Kidney glomerular epithelial cell (primary cell): ENCODE measurements at regions not wholly inside any gene's neighbourhood (a gene's known extent, or its start where the extent isn't known, plus 50 kb on each side); places are given as distances from the start of the nearest gene placed in this dataset.

Source experiments
- DNase-seq: peaks from one replicate; lab custom pipeline; 2025; lab: John Stamatoyannopoulos, UW

DNA sequence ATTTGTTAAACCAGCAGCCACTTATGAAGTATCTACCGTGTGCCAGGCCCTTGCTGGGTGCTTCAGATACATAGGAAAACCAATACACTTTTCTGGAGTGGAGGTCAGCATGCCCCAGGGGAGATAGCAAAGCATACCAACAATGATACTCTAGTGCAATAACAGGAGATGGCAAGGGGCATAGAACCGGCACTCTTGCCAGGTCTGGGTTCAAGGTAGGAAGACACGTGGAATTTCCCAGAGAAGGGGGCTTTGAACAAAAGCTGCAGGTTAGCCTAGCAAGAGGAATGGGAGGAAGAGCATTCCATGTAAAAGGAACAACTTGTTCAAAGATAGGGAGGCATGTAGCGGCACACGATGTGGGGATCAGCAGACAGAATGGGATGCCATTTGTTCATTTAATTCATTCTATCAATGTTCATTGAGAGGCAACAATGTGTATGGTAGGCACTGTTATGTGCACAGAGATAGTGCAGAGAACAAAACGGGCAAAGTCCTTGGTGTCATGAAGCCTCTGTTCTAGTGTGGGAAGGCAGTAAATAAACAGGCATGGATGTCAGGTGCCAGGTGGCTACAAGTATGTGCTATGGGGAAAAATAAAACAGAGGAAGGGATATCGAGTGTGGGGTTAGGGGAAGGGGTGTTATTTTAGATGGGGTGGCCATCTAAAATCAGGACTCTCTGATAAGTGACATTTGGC lies 162.6 kb upstream of the E2F8 start:
- no peak for DNase-seq

DNA sequence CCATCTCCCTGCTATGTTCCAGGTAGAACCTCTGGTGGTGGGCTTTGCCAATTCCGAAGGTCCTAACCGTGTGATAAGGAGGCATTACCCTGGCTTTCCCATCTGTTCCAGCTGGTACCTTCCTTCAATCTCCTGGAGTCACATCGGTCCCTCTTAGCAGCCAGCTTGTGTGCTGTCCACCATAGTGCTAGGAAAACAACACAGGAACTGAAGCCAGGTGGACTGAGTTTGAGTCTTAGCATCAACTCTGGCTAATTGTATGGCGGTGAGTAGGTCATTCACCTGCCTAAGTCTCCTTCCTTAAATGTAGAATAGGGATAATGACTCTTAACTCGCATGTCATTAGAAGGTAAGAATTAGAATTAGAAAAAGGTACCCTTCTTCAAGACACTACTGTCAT lies 159.6 kb upstream of the E2F8 start:
- DNase-seq: no peak

DNA sequence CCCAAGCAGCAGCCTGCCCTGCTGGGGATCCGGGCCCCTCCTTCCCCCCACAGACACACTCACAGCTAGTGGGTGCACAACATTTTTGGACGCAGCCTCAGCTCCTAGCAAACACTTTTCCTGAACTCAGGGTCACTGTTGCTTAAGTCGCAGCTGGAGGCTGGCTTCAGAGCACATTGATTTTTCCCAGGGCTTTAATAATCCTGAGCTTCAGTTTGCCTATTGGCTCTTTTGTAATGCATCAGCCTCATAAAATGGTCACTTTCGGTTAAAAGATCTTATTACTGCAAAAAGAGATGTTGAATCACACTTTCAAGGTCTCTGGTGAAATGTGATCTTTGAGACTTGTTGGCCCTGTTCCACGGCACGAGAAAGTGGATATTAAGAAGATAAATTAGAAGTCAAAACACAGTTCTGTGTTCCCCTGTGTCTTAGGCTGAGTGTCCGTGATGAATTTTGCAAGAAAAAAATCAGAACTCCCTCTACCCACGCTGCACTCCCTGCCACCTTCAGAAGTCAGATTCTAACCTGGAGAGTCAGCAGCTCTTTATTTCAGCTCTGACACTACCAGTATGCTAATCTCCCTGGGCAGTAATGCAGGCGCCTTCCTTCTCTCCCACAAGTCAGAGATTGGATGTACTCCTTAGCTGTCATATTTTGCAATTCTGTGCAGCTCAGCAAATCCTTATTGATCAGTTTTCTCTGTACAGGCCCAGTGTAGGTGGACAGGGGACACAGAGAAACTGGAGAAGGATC lies 158.2 kb upstream of the E2F8 start:
- no peak for DNase-seq

DNA sequence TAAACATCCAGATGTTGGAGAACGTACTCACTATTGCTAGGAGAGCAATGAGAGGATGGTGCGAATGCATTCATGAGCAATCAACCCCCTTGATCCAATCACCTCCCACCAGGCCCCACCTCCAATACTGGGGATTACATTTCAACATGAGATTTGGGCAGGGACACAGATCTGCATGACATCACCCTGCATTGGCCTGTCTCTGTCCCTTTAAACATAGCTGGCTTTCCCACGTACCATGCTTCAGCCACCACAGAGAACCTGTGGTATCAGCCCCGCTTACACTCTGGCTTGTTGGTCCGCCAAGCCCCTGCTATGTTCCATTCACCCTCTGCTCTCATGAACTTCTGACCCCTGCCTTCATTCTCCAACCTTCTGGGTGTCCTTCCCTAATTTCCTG lies 157.5 kb upstream of the E2F8 start:
- DNase-seq: no peak

DNA sequence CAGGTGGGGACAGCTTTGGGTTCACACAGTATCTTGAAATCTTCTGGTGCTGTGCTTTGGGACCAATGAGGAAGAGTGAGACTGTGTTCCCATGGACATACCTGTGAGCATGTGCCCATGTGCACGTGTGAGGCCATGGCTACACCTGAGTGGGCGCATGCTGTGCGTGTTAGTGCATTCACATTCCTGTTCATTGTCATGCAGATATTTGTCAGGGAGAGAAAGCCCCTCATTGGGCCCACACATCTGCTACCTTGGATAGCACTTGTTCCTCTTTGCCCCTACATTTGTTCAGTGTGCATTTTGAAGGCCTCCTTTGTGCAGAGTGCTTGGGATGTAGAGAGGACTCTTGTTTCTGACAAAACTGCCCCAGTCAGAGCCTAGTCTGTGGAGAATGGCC lies 154.3 kb upstream of the E2F8 start:
- no peak for DNase-seq

DNA sequence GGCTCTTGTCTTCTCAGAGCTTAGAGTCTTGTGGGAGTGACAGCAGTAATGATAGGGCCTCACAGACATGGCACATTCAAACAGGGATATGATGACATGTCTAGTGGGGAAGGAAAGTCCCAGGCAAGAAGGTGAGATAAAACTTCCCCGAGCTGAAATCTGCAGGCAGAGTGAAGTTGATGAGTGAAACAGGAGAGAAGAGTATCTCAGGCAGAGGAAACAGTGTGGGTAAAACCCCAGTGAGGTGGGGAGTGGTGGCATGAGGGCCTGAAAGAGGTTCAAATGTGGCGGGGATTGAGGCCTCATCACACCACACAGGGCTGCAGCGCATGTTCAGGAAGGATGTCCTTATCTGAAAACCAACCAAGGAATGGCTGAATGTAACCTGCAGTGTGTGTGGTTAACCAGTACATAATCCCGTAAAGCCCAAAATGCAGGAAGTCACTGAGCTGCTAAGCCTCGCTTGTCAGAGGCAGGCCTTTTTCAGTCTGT lies 153.8 kb upstream of the E2F8 start:
- no peak for DNase-seq

DNA sequence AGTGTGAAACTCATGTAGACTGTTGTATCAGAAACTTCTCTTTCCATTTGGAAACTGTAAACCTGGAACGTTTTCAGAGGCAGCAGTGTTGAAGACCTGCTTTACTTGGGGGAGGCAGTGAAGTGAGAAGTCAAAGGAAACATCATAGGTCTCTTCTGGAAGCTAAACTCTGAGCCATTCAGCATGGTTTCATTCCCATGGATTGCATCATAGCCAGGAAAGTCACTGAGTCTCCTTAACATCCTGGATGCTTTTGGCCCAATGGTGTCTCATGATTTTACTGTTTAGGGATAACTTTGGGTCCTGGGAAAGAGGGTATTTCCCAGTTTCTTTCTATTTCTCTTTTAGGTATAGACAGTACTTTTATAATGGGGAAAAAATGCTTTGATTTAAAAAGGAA lies 153.2 kb upstream of the E2F8 start:
- peak; percentile 15 for DNase-seq

DNA sequence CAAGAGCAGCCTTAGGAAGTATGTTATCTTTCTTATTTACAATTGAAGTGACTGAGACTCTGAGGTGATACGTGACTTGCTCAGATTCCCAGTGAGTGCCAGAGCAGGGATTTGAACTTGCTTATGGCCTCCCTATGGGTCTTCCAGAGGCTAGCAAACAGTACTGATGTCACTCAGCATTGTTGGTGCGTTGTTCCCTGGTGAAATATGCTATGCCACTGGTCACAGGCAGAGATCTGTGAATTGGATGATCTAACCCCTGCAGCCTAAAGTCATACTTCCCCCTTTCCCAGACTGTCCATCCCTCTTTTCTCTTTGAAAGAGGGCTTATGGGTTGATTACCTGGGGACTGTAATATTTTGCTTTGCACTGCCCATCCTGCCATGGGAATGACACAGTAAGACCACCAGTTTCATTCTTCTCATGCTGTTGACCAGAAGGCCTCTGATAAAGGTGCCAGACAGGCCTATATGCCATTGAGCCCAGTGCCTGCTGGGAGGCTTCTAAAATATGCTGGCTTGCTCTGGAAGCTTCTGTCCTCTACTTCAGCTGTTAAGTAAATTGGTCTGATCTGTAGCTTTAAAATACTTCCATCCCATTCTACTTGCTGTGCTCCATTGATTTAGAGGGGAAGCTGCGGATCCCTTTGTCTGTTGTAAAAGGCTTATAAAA lies 152.2 kb upstream of the E2F8 start:
- no peak for DNase-seq

DNA sequence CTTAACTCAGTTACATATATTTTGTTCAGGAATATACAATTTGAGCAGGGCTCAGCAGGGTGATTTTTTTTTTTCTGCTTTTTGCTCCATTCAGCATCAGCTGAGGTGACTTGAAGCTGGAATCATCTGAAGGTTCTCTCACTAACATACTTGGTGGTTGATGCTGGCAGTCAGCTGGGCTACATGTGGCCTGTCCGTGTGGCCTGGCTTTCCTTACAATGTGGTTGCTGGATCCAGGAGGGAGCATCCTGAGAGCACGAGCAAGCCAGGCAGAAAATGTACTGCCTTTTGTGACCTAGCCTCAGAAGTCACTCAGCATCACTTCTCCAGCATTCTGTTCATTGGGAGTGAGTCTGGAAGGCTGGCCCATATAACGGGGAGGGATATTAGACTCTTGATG lies 151.6 kb upstream of the E2F8 start:
- DNase-seq: no peak

DNA sequence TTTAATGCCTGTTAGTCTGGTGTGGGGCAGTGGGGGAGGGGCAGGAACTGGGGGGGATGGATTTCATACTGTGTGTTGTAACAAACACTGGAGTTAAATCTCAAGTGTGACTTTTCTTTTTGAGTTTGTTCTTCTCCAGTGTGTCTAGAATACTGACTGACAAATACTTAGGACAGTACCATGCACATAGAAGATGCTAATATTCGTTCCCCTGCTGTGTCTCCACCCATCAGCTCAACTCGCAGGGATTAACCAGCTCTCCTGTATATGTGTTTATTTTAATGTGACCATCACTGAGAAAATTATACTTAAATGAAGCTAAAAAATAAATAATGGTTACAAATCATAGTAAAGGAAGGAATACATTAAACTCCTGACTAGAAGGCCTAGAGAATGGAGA lies 150.9 kb upstream of the E2F8 start:
- DNase-seq: no peak

DNA sequence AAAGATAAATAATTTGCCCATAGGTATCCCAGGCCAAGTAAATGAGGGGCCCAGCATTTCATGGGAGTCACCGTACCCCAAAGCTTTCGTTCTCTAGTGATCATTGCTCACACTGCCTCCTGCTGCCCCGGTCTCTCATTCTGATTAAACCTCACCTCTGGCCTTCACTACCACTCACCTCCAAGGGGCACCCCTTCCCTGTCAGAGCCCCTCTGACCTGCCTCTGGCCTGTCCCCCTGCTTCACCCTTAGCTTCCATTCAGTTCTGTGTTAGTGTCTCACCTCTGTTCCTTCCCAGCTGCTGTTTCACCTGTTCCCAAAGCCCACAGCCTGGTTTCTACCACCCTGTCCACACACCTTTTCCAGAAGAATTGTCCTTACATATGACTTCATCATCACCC lies 150.3 kb upstream of the E2F8 start:
- DNase-seq: no peak

DNA sequence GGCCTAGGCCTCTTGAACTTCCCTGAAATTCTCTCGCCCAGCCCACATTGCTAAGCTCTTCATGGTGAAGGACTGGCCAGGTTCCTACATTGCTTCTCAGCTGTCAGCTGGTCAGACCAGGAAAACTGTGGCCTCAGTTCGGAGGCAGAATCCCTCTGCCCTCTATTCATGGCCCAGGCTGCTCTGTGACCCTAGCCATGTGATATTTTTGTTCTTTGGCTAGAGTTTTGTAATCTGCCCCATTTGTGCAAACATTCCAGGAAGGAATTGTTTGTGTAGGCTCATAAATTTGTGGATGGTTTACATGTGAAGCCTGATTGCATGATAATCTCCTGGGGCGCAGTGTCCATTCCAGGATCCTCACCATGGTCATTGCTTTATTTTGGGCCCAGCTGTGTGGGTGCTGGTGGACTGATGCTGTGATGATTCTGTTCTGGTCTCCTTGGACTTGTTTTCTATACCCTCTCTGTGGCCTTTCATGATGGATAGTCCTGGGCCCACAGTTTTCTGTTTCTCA lies 149.1 kb upstream of the E2F8 start:
- DNase-seq: no peak

DNA sequence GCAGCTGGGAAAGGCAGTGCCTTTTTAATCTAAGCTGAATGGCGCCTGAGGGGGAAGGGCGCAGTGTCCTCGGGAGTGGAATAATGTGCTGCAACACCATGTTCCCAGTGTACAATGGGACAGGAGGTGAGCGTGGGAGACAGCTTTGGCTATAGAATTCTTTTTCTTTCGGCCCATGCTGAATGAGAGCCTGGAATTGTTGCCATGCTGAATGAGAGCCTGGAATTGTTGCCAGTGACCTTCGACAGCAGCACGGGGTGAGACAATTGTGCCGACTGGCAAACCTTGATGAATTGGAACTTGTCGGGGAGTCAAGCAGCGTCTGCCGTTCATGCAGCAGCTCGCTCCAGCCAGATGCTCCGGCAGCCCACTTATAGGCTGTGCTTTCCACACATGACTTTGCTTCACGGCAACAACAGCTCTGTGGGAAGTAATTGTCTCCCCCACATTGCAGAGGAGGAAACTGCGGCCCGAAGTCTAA lies 141.4 kb upstream of the E2F8 start:
- no peak for DNase-seq

DNA sequence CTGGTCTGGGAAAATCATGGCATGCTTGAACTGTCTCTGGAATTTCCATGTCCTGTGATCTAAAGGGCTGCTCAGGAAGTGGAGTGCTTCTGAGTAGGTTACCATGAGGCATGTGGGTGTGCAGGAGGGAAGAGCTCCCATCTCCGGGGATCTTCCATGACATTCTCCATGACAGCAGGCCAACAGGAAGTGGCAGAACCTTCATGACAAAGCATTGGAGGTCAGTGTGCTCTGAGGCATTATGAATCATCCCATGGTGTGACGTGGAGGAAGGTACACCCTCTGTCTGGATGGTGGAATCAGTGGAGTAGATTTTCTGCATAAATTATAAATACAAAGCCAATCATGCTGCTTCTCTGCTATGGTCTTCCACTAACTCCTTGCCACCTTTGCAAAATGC lies 139.6 kb upstream of the E2F8 start:
- DNase-seq: peak; percentile 97

DNA sequence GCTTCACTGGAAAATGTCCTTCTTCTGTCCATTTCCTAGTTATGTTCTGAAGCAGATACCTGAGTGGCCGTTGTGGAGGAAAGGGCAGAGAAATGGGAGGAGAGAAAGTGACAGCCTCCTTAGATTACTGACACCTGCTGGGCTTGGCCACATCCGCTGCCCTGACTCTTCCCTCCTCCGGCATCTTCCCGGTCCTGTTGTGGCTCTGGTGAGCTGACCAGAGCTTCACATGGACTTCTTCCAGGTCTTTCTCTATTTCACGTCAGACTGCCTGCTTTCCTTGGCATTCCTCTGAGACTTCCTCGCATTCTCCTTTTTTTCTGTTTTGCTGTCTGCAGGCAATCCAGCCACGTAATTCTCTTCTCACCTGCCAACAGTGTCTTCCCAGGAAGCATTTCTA lies 138.7 kb upstream of the E2F8 start:
- DNase-seq: no peak

DNA sequence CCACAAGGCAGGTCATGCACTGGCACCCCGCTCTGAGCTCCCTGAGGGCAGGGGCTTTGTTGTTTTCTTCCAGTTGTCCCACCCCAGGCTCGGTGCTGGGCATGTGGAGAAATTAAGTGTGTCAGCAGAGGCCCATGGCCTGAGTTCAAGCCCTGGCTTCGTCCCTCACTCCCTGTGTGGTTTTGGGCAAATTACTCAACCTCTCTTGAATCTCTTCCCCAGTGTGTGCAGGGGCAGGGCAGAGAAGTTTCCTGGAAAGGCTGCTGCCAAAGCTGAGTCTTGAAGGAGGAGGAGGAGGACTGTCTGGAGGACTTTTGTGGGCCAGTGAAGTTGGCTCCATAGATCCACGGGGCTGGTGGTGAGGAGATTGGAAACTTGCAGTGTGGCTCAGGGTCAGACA lies 138.1 kb upstream of the E2F8 start:
- no peak for DNase-seq

DNA sequence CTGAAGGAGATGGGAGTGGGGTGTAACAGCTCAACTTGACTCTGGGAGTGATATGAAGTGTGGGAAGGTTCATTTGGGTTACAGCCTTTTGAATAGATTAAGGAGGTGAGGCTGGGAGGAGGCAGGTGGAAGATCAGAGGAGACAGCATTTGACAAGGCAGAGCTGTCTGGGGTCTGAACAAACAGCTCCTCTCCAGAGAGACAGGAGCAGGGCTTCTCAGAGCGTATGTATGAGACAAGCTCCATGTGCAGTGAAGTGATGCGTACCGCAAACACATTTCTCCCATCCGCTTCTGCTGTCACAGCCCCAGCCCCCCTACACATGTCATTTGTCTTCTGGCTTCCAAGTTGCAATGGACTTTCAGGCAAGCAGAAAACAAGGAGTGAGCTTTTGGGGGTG lies 137.1 kb upstream of the E2F8 start:
- DNase-seq: no peak

DNA sequence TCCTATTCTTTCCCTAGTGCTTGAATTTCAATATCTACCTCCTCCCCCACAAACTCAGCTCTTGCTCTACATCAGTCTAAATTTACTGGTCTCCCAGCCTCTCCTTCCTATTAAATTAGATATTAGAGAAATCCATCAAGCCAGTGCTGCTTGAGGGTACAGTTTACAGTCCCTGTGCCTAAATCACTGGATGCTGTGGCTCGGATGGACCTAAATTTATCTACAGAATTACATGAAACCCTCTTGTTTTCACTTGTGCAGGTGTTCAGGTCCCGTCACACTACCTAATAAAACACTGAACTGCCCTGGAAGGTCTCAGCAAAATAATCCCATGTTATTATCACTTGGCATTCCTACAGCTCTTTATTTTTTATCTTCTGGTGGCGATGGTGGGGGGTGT lies 134.7 kb upstream of the E2F8 start:
- no peak for DNase-seq

DNA sequence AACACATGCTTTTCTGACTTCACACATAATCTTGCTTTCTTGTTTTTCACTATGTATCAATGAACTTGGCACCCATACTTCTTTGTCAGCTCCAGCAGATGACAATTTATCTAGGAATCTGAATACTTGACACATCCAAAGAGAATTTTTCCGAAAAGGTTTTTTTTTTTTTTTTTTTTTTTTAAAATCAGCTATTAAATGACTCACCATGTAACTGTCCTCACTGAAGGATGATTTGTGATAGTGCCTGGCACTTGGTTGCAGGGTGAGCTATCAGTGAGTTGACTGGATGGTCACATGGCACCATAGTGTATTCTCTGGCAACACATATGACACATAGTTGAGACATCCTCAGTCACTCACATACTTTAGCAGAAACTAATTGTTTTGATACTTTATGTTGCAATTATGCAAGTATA lies 133.4 kb upstream of the E2F8 start:
- DNase-seq: peak; percentile 92

DNA sequence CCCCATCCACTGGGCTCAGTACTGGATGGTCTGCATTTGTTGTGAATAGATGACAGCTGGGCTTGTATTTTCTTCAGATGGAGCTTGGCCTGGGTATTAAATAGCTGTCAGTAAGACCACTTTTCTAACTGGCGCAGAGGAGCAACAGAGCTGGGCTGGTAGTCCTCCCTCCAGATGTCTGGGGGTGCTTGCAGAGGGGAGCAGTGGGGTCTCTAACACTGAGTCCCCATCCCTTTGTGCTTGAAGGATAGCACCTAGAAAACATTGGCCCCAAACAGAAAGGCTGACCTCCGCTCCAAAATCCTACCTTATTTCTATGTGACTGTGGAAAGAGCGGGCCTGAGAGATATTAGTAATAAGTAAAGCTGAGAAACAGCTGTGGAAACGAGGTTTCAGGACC lies 131.6 kb upstream of the E2F8 start:
- no peak for DNase-seq

DNA sequence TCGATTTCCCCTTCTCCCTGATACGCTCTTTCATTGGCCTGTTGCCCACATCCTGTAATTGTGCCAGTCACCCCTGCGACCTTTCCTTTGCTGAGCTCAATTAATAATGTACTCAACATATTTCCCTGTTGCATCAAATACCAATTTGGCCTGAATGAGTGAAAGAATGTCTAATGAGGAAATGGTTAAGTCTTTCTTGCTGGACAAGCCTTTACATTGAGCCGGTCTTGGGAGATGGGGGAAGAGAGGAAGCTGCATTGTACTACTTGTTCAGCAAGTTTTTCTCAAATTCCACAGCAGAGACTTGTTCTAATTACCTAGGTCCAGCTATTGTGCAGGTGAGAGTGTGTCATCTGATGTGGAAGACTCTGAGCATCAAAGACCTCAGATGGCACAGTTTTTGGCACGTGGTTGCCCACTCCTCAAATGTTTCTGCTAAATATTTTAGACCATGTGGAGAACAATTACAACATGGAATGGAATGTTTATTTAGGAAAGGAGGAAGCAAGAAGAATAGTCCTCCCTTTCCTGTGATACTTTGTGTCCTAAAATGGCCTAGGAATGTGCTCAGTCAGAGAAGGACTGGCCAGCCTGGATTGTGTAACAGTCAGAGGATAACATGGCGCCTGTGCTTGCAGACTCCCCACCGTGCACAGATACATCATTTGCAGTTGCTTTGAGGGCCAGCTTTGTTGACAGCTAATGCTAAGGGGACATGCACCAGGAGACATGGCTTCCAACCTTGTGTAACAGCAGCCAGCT lies 129.5 kb upstream of the E2F8 start:
- DNase-seq: peak; percentile 23
